ENCODE measurements at regions not wholly inside any gene's neighbourhood (a gene's known extent, or its start where the extent isn't known, plus 50 kb on each side); places are given as distances from the start of the nearest gene placed in this dataset.

- TF ChIP-seq MZF1 (tag by site-specific recombination; IDR thresholded peaks at IDR 0.05; ENCODE audit: borderline replicate concordance) (no peak), CTCF (tag by site-specific recombination; IDR thresholded peaks at IDR 0.05) (no peak), ZNF292 (tag by site-specific recombination; IDR thresholded peaks at IDR 0.05; ENCODE audit: borderline replicate concordance, low read depth) (no peak), ZNF114 (tag by site-specific recombination; IDR thresholded peaks at IDR 0.05) (no peak), ZBTB1 (tag by site-specific recombination; IDR thresholded peaks at IDR 0.05) (no peak)
Observed at GRCh38 chr1:207241164-207241934, 80.1 kb upstream of the CD55 start.
